Trophoblast cell (in vitro differentiated cells and primary cell): ENCODE measurements at regions not wholly inside any gene's neighbourhood (a gene's known extent, or its start where the extent isn't known, plus 50 kb on each side); places are given as distances from the start of the nearest gene placed in this dataset.

Experiments
- DNase-seq, 2 donors: peaks; one replicate each; pipeline ENCODE4 v3.0.0-alpha.2; 2016
- H2AFZ ChIP-seq: 2 replicates; pipeline ENCODE4 v1.6.1; 2013; ENCODE audit warnings: low read length, moderate library complexity, mild to moderate bottlenecking; ENCODE audit not compliant: insufficient read depth, poor library complexity
- H2AK5ac ChIP-seq: 2 replicates; pipeline ENCODE4 v1.6.1; 2013; ENCODE audit warnings: mild to moderate bottlenecking, low read length
- H2BK120ac ChIP-seq: 2 replicates; pipeline ENCODE4 v1.6.1; 2013; ENCODE audit warnings: low read length, mild to moderate bottlenecking, moderate library complexity; ENCODE audit not compliant: insufficient read depth, poor library complexity
- H2BK12ac ChIP-seq: 2 replicates; pipeline ENCODE4 v1.6.1; 2013; ENCODE audit warnings: mild to moderate bottlenecking, low read length, moderate library complexity
- H2BK5ac ChIP-seq: 2 replicates; pipeline ENCODE4 v1.6.1; 2013; ENCODE audit warnings: low read length, low read depth, moderate library complexity, mild to moderate bottlenecking; ENCODE audit not compliant: poor library complexity
- H3K14ac ChIP-seq: 2 replicates; pipeline ENCODE4 v1.6.1; 2013; ENCODE audit warnings: mild to moderate bottlenecking, low read length
- H3K18ac ChIP-seq: 2 replicates; pipeline ENCODE4 v1.6.1; 2013; ENCODE audit warnings: mild to moderate bottlenecking, low read length
- H3K23ac ChIP-seq: 2 replicates; pipeline ENCODE4 v1.6.1; 2013; ENCODE audit warnings: low read length
- H3K27ac ChIP-seq: 2 replicates; pipeline ENCODE4 v1.5.1; 2013; ENCODE audit warnings: low read depth, mild to moderate bottlenecking, inconsistent platforms, low read length, moderate library complexity
- H3K27me3 ChIP-seq: 2 replicates; pipeline ENCODE4 v1.6.1; 2013; ENCODE audit warnings: inconsistent platforms, mild to moderate bottlenecking, low read length, moderate library complexity; ENCODE audit not compliant: insufficient read depth
- H3K36me3 ChIP-seq, 2 experiments: 1 replicate in 1 of 2; 2 replicates in 1 of 2; pipeline ENCODE4 v1.6.1; 2013; ENCODE audit warnings: low read length in 2 of 2, mild to moderate bottlenecking in 2 of 2, moderate library complexity in 1 of 2; ENCODE audit not compliant: insufficient read depth in 2 of 2, control insufficient read depth in 1 of 2
- H3K4ac ChIP-seq: 2 replicates; pipeline ENCODE4 v1.6.1; 2013; ENCODE audit warnings: low read depth, mild to moderate bottlenecking, low read length, moderate library complexity
- H3K4me1 ChIP-seq, 2 experiments: 1 replicate in 1 of 2; 2 replicates in 1 of 2; pipeline ENCODE4 v1.6.1; 2013; ENCODE audit warnings: low read length in 2 of 2, mild to moderate bottlenecking in 2 of 2, moderate library complexity in 1 of 2; ENCODE audit not compliant: insufficient read depth in 2 of 2, control insufficient read depth in 1 of 2
- H3K4me2 ChIP-seq: 2 replicates; pipeline ENCODE4 v1.6.1; 2013; ENCODE audit warnings: inconsistent platforms, mild to moderate bottlenecking, low read length, moderate library complexity
- H3K4me3 ChIP-seq: 2 replicates; pipeline ENCODE4 v1.5.1; 2013; ENCODE audit warnings: mild to moderate bottlenecking, low read depth, low read length, inconsistent platforms
- H3K79me1 ChIP-seq: one replicate; pipeline ENCODE4 v1.6.1; 2013; ENCODE audit warnings: low read length
- H3K79me2 ChIP-seq: 2 replicates; pipeline ENCODE4 v1.6.1; 2013; ENCODE audit warnings: low read length, mild to moderate bottlenecking; ENCODE audit not compliant: control insufficient read depth, insufficient read depth, poor library complexity
- H3K9ac ChIP-seq: 2 replicates; pipeline ENCODE4 v1.6.1; 2013; ENCODE audit warnings: mild to moderate bottlenecking, low read length
- H3K9me3 ChIP-seq: 2 replicates; pipeline ENCODE4 v1.6.1; 2013; ENCODE audit warnings: low read depth, mild to moderate bottlenecking, control low read depth, inconsistent platforms, low read length; ENCODE audit not compliant: insufficient read depth
- H4K12ac ChIP-seq: 2 replicates; pipeline ENCODE4 v1.6.1; 2013; ENCODE audit warnings: low read depth, mild to moderate bottlenecking, low read length, moderate library complexity
- H4K8ac ChIP-seq: 2 replicates; pipeline ENCODE4 v1.6.1; 2013; ENCODE audit warnings: low read depth, mild to moderate bottlenecking, low read length, moderate library complexity
- H4K91ac ChIP-seq: one replicate; pipeline ENCODE4 v1.6.1; 2013; ENCODE audit warnings: low read depth, mild to moderate bottlenecking, low read length, moderate library complexity
- WGBS: extraction: QIAGEN DNeasy Blood & Tissue Kit; methylation state at CpG from one replicate; pipeline ENCODE4 v1.1.7; 2013; ENCODE audit warnings: missing lambda C conversion rate; ENCODE audit not compliant: insufficient read length, insufficient coverage; ENCODE audit errors: extremely low coverage; 5-methylcytosine and 5-hydroxymethylcytosine counted together

- H3K9ac ChIP-seq, result no peak overlapping the region
- H3K9me3 ChIP-seq, result no peaks in the 10 kb centered on the region
- no peak overlapping the region for H4K12ac ChIP-seq
- H3K79me2 ChIP-seq, result no peaks in the 10 kb centered on the region
- no peak overlapping the region for H3K4me3 ChIP-seq
- no peaks in the 10 kb centered on the region for H3K36me3 ChIP-seq
- no peak for DNase-seq
- no peaks in the 10 kb centered on the region for H3K27me3 ChIP-seq
- no peak overlapping the region for H3K14ac ChIP-seq
- no peak overlapping the region for H2AK5ac ChIP-seq
- H4K91ac ChIP-seq, result no peak overlapping the region
- H3K79me1 ChIP-seq, result no peaks in the 10 kb centered on the region
- no peak overlapping the region for H2BK12ac ChIP-seq
- H3K27ac ChIP-seq, result no peak overlapping the region
- no peak overlapping the region for H3K23ac ChIP-seq
- no peak overlapping the region for H2BK120ac ChIP-seq
- H3K4me1 ChIP-seq, result peaks cover 0 to 2% of the 10 kb centered on the region in 2 experiments
- no peak overlapping the region for H3K4me2 ChIP-seq
- H3K18ac ChIP-seq, result no peak overlapping the region
- WGBS, result no CpG with 5 or more reads among the region's 5 CpGs
- H4K8ac ChIP-seq, result no peak overlapping the region
- no peak overlapping the region for H3K4ac ChIP-seq
- no peak overlapping the region for H2AFZ ChIP-seq
- no peak overlapping the region for H2BK5ac ChIP-seq
These were observed 59.9 kb upstream of the JAZF1 start for GRCh38 chr7:28240481-28240880.

DNA sequence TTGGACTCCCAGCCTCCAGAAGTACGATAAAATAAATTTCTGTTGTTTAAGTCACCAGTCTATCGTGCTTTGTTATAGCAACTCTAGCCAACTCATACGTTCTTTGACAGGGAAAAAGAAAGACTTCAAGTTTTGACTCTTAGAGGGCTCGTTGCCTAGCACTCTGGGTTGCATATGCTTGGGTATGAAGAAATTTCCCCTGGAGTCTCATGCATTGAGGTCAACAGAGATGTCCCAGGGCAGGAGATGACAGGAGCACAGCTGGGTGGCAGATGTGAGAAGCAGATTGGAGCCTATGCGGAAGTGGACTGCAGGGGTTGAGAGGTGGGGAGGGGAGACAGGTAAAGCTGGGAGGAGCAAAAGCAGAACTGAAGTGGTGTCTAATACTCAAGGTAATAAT lies 63.3 kb upstream of the JAZF1 start:
- Histone ChIP-seq H3K9ac (no peak overlapping the region), H3K23ac (no peak overlapping the region), H3K4me2 (no peak overlapping the region), H2BK5ac (no peak overlapping the region), H4K12ac (no peak overlapping the region), H3K9me3 (no peaks in the 10 kb centered on the region), H2BK12ac (no peak overlapping the region), H3K27me3 (no peaks in the 10 kb centered on the region), H3K79me2 (no peaks in the 10 kb centered on the region), H4K8ac (no peak overlapping the region), H3K14ac (no peak overlapping the region), H2AK5ac (no peak overlapping the region), H3K79me1 (no peaks in the 10 kb centered on the region), H2BK120ac (no peak overlapping the region), H3K27ac (no peak overlapping the region), H3K4ac (no peak overlapping the region), H3K36me3 (no peaks in the 10 kb centered on the region), H4K91ac (no peak overlapping the region), H2AFZ (no peak overlapping the region), H3K4me1 (peaks cover 0 to 2% of the 10 kb centered on the region in 2 experiments), H3K4me3 (no peak overlapping the region), H3K18ac (no peak overlapping the region)
- no CpG with 5 or more reads among the region's 5 CpGs for WGBS
- no peak for DNase-seq

DNA sequence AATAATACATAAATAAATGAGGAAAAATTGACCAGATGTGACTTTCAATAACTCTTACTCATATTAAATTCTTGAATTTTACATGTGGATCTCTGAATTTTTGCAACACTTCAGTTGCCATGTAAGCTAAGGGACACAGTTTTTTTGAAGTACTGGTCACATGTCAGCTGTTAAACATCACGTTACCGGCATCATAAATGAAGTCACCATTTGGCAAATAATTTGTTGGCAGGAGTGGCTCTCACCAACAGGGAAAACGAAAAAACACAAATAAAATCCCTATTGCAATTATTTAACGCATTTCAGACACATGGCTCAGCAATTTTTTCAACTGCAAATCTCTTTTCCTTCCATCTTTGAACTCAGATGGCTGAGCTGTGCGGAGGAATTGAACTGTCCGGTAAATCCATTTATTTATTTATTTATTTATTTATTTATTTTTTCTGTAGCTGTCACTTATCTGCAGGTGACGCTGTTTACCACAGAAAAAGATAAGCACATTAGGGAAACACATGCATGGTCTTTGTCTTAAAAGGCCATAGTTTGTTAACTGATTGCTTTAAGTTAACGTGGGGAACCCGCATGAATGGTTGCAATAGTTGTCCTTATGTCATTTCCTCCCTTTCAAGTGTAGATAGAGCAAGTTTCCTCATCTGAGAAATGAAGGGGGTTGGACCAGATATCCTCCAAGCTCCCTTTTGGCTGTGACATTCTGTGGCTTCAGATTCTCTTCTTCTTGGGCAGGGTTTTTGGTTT lies 64.7 kb upstream of the JAZF1 start:
- no peak overlapping the region for H3K4ac ChIP-seq
- H3K9ac ChIP-seq, result no peak overlapping the region
- no peaks in the 10 kb centered on the region for H3K9me3 ChIP-seq
- H2BK120ac ChIP-seq, result no peak overlapping the region
- H3K4me2 ChIP-seq, result no peak overlapping the region
- H4K91ac ChIP-seq, result no peak overlapping the region
- H3K79me1 ChIP-seq, result no peaks in the 10 kb centered on the region
- H2AFZ ChIP-seq, result no peak overlapping the region
- no peak overlapping the region for H3K4me3 ChIP-seq
- no peaks in the 10 kb centered on the region for H3K36me3 ChIP-seq
- H3K79me2 ChIP-seq, result no peaks in the 10 kb centered on the region
- no peak overlapping the region for H3K27ac ChIP-seq
- no CpG with 5 or more reads among the region's 9 CpGs for whole genome bisulfite sequencing
- DNase-seq, result peak; percentile 45 to 86
- H2BK5ac ChIP-seq, result no peak overlapping the region
- no peaks in the 10 kb centered on the region for H3K27me3 ChIP-seq
- no peak overlapping the region for H2BK12ac ChIP-seq
- no peak overlapping the region for H2AK5ac ChIP-seq
- H3K14ac ChIP-seq, result no peak overlapping the region
- H4K12ac ChIP-seq, result no peak overlapping the region
- H3K4me1 ChIP-seq, result peaks cover 0 to 2% of the 10 kb centered on the region in 2 experiments
- no peak overlapping the region for H3K23ac ChIP-seq
- H3K18ac ChIP-seq, result no peak overlapping the region
- no peak overlapping the region for H4K8ac ChIP-seq

DNA sequence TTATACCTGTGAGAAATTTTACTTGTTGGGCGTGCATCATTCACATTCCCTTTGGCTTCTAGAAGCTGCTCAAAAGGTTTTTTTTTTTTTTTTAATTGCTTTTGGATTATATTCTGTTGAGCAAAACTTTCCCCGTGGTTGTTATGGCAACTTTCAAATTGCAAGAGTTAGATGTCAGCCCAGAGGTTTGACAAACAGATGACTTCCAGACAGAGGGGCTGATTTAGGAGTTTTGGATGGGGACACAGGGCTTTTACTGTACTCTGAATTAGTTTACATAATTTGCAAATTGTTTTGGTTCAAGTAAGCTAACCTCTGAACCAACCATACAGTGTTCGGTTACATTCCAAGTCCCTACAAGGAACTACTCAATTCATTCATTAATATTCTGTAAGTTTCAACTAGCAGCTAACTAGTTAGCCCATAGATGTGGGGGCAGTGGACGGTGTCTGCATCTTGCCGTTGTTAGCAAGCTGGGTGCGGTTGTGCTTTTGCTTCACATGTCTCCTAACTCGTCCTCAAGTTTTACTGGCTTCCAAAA lies 66.4 kb upstream of the JAZF1 start:
- Histone ChIP-seq H3K14ac (no peak overlapping the region), H3K18ac (no peak overlapping the region), H4K8ac (no peak overlapping the region), H3K4me3 (no peak overlapping the region), H2AFZ (no peak overlapping the region), H3K23ac (no peak overlapping the region), H2BK120ac (no peak overlapping the region), H3K79me1 (no peaks in the 10 kb centered on the region), H3K27ac (no peak overlapping the region), H3K27me3 (no peaks in the 10 kb centered on the region), H4K12ac (no peak overlapping the region), H3K9ac (no peak overlapping the region), H2BK12ac (no peak overlapping the region), H3K79me2 (no peaks in the 10 kb centered on the region), H3K4me1 (peaks cover 0 to 2% of the 10 kb centered on the region in 2 experiments), H4K91ac (no peak overlapping the region), H3K9me3 (no peaks in the 10 kb centered on the region), H2BK5ac (no peak overlapping the region), H3K36me3 (no peaks in the 10 kb centered on the region), H3K4me2 (no peak overlapping the region), H2AK5ac (no peak overlapping the region), H3K4ac (no peak overlapping the region)
- no peak for DNase-seq
- no CpG with 5 or more reads among the region's 7 CpGs for WGBS
